ENCODE measurements at regions not wholly inside any gene's neighbourhood (a gene's known extent, or its start where the extent isn't known, plus 50 kb on each side); places are given as distances from the start of the nearest gene placed in this dataset.

DNA sequence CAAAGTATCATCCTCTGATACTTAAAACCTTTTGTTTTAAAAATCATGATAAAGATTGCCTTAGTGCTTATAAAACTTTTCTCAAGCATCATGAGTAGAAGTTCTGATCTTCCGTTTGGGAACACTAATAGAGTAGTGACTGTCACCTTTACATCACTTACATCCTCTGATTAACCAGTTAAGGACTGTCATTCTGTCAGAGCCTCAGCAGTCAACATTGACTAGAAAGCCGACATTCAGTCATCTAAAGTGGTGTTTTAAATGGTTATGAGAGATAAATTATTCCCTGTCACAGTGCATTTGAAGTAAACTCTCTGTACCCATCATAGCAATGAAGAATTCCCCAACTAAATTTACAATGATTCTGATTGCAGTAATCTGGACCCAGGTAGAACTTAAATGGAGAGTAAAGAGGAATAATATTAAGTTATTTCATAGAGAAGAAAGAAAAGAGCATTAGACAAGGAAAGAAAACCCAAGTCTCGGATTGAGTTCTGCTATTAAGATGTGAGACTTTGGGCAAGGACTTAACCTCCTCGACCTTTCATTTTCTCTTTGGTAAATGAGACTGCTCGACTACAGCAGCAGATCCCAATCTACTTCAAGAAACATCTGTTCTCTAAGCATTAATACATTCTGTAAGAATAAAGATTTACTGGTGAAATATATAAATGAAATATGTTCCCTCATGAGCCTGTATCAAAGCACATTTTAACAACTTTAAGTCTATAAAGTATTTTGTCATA is 563.9 kb upstream of the LMO3 start:
- Histone ChIP-seq H3K4me3 (no peak overlapping the region), H3K4me1 (no peaks in the 10 kb centered on the region), H3K9me3 (peaks cover 0 to 26% (median 0%) of the 10 kb centered on the region in 11 donors), H3K36me3 (no peaks in the 10 kb centered on the region), H3K27me3 (no peaks in the 10 kb centered on the region), H3K27ac (no peak overlapping the region)
- DNase-seq, result no peak
- TF ChIP-seq, protein P1, sequence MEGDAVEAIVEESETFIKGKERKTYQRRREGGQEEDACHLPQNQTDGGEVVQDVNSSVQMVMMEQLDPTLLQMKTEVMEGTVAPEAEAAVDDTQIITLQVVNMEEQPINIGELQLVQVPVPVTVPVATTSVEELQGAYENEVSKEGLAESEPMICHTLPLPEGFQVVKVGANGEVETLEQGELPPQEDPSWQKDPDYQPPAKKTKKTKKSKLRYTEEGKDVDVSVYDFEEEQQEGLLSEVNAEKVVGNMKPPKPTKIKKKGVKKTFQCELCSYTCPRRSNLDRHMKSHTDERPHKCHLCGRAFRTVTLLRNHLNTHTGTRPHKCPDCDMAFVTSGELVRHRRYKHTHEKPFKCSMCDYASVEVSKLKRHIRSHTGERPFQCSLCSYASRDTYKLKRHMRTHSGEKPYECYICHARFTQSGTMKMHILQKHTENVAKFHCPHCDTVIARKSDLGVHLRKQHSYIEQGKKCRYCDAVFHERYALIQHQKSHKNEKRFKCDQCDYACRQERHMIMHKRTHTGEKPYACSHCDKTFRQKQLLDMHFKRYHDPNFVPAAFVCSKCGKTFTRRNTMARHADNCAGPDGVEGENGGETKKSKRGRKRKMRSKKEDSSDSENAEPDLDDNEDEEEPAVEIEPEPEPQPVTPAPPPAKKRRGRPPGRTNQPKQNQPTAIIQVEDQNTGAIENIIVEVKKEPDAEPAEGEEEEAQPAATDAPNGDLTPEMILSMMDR (IDR thresholded peaks at IDR 0.05), result no peak
- no peak for ATAC-seq
- intact Hi-C loops (cut with DNase I), result no loop called here
- 46 to 51% methylated on average over 5 of the region's 5 CpGs for WGBS, 2 donors

DNA sequence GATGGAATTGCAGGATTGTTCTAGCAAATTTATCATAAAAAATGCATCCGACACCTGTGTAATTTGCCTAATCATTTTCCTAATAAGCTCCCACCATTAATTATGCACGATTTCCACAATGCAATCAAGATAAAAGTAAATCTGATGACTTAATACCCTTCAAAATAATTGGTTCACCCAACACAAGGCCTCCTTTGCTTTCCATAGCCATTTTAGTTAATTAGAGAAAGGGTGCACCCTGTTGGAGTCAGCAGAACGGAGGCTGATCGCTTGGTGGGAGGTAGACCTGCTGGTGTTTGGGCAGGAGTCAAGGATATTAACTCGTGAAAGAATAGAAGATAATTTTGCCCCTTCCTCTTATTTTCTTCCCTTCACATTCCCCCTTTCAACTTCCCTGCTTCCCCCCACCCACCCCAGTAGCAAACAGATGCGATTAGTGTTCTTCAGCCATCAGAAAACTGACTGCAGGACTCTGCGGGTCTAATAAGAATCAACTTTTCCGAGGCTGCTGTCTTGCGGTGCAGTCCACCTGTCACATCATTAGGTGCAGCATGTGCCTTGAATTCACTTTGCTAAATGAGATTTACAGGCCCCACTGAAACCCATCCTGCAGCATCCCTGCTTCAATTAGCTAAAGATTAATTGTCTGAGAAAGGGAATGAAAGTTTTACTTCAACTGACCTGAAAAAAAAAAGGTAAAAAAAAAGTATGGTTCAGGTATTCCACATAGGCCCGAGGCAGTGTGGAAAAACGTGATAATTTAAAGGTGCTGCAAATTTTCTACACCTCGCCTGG is 553.7 kb upstream of the LMO3 start:
- intact Hi-C loops (cut with DNase I), result no loop called here
- H3K27me3 ChIP-seq, result no peaks in the 10 kb centered on the region
- H3K4me1 ChIP-seq, result no peaks in the 10 kb centered on the region

DNA sequence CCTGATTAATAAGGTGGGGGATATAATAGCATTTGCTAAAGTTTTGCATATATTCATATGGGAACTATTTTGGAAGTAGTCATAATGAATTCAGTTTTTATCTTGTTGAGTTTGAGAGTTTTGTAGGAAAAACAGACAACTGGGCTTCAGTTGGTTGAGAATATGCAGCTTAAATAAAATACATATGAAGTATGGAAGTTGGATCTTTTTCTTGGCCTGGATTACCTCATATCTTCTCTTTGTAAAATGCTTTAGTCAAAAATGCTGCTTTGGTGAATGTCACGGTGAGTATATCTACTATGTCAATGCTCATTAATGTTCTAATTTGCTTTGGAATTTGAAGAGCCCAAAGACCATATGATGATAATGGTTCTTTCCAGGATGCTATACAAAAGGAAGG is 552.2 kb upstream of the LMO3 start:
- Histone ChIP-seq H3K4me3 (no peak overlapping the region), H3K27ac (no peak overlapping the region), H3K4me1 (no peaks in the 10 kb centered on the region), H3K9me3 (peaks cover 0 to 25% (median 0%) of the 10 kb centered on the region in 11 donors), H3K27me3 (no peaks in the 10 kb centered on the region), H3K36me3 (no peaks in the 10 kb centered on the region)
- intact Hi-C loops (cut with DNase I), result no loop called here
- WGBS, 2 donors, result 66 to 72% methylated on average over 1 of the region's 1 CpG
- DNase-seq, result no peak
- ATAC-seq, result no peak
- TF ChIP-seq, protein P1 (IDR thresholded peaks at IDR 0.05), result no peak

More for the DNA sequence above, 553.7 kb upstream of the LMO3 start:
- ATAC-seq, result no peak
- no peak for DNase-seq
- Histone ChIP-seq H3K27ac (no peak overlapping the region), H3K36me3 (no peaks in the 10 kb centered on the region), H3K4me3 (no peak overlapping the region), H3K9me3 (peaks cover 0 to 14% (median 0%) of the 10 kb centered on the region in 11 donors)
- TF ChIP-seq, protein P1 (IDR thresholded peaks at IDR 0.05), result no peak
- whole genome bisulfite sequencing, 2 donors, result 72 to 78% methylated on average over 12 of the region's 12 CpGs

DNA sequence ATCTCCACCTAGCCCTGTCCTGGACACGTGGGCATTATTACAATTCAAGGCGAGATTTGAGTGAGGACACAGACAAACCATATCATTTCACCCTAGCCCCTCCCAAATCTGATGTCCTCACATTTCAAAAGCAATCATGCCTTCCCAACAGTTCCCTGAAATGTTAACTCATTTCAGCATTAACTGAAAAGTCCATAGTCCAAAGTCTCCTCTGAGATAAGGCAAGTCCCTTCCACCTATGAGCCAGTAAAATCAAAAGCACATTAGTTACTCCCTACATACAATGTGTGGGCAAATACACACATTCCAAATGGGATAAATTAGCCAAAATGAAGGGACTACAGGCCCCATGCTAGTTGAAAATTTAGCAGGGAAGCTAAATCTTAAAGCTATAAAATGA is 546.0 kb upstream of the LMO3 start:
- TF ChIP-seq, protein P1 (IDR thresholded peaks at IDR 0.05), result no peak
- ATAC-seq (no peak), DNase-seq (no peak)
- H3K27ac ChIP-seq, result no peak overlapping the region
- no peaks in the 10 kb centered on the region for H3K36me3 ChIP-seq
- WGBS, 2 donors, result 80 to 81% methylated on average over 2 of the region's 2 CpGs
- peaks cover 0 to 50% (median 0%) of the 10 kb centered on the region in 11 donors for H3K9me3 ChIP-seq
- H3K27me3 ChIP-seq, result no peaks in the 10 kb centered on the region
- intact Hi-C loops (cut with DNase I), result no loop called here
- H3K4me1 ChIP-seq, result no peaks in the 10 kb centered on the region
- H3K4me3 ChIP-seq, result no peak overlapping the region

Data from heart right ventricle (tissue), 16 donors.